ENCODE measurements at regions not wholly inside any gene's neighbourhood (a gene's known extent, or its start where the extent isn't known, plus 50 kb on each side); places are given as distances from the start of the nearest gene placed in this dataset.

GRCh38 chr7:25348104-25348503 lies 119.8 kb upstream of the NPVF start:
- ATAC-seq (ENCODE audit: low FRiP score) (no peak), DNase-seq (ENCODE audit: low spot score) (no peak)
- TF ChIP-seq, protein P1, sequence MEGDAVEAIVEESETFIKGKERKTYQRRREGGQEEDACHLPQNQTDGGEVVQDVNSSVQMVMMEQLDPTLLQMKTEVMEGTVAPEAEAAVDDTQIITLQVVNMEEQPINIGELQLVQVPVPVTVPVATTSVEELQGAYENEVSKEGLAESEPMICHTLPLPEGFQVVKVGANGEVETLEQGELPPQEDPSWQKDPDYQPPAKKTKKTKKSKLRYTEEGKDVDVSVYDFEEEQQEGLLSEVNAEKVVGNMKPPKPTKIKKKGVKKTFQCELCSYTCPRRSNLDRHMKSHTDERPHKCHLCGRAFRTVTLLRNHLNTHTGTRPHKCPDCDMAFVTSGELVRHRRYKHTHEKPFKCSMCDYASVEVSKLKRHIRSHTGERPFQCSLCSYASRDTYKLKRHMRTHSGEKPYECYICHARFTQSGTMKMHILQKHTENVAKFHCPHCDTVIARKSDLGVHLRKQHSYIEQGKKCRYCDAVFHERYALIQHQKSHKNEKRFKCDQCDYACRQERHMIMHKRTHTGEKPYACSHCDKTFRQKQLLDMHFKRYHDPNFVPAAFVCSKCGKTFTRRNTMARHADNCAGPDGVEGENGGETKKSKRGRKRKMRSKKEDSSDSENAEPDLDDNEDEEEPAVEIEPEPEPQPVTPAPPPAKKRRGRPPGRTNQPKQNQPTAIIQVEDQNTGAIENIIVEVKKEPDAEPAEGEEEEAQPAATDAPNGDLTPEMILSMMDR (IDR thresholded peaks at IDR 0.05): no peak

- DNase-seq (ENCODE audit: low spot score): no peak
- ATAC-seq (ENCODE audit: low FRiP score): no peak
- TF ChIP-seq, protein P1 (IDR thresholded peaks at IDR 0.05): no peak
These were observed 121.2 kb upstream of the NPVF start for GRCh38 chr7:25349283-25350017.

- DNase-seq (ENCODE audit: low spot score) (no peak), ATAC-seq (ENCODE audit: low FRiP score) (no peak)
- TF ChIP-seq, protein P1 (IDR thresholded peaks at IDR 0.05): no peak
These were observed 121.8 kb upstream of the NPVF start for GRCh38 chr7:25350041-25350440.

DNA sequence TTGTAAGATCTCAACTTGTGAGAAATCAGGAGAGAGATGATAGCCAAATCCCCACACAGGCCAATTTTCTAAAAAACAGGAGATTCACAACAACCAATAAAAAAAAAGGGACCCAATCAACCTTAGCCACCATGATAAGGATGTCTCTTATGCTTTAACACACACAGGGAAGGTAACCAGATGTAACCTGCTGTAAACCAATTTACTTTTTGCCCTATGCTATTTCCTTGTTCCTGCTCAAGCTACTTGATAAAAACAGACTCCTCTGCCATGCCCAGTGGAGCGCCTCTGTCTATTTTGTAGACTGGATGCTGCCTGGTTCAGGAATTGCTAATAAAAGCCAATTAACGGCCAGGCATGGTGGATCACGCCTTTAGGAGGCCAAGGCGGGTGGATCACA lies 123.5 kb upstream of the NPVF start:
- DNase-seq (ENCODE audit: low spot score) (no peak), ATAC-seq (ENCODE audit: low FRiP score) (no peak)
- TF ChIP-seq, protein P1 (IDR thresholded peaks at IDR 0.05): no peak

DNA sequence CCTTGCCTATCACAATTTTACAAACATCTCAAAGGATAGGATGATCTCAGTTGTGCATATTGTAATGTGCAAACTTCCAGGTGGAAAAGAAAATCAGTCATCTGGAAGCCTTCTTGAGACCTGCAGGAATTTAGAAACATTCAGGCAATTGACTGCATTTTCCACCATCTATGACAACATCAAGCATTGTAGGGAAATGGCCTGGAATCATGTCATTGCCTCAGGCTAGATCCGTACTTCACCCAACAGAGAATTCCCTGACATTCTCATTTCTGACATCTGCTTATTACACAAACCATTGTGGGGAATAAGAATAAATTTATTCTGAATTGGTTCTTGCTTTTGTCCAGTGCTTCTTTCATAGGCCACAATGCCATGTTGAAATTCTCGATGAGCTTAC lies 124.9 kb upstream of the NPVF start:
- ATAC-seq (ENCODE audit: low FRiP score) (no peak), DNase-seq (ENCODE audit: low spot score) (no peak)
- TF ChIP-seq, protein P1 (IDR thresholded peaks at IDR 0.05): no peak

DNA sequence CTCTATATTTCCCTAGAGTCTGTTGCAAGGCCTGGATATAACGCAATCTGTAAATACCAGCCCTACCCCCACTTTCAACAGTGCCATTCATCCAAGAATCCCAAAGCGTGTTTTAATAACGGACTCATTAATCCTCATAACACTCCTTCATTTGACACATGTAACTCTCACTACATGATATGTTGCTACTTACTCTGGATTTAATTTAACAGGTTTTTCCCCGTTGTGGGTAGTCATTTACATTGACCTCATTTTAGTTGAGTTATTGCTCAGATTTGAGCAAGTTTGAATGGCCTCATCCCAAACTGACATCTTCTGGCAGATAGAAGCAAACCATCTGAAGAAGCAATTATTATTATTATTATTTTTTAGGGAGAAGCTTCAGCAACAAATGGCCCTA lies 125.4 kb upstream of the NPVF start:
- no peak for ATAC-seq (ENCODE audit: low FRiP score)
- no peak for DNase-seq (ENCODE audit: low spot score)
- TF ChIP-seq, protein P1 (IDR thresholded peaks at IDR 0.05): no peak

DNA sequence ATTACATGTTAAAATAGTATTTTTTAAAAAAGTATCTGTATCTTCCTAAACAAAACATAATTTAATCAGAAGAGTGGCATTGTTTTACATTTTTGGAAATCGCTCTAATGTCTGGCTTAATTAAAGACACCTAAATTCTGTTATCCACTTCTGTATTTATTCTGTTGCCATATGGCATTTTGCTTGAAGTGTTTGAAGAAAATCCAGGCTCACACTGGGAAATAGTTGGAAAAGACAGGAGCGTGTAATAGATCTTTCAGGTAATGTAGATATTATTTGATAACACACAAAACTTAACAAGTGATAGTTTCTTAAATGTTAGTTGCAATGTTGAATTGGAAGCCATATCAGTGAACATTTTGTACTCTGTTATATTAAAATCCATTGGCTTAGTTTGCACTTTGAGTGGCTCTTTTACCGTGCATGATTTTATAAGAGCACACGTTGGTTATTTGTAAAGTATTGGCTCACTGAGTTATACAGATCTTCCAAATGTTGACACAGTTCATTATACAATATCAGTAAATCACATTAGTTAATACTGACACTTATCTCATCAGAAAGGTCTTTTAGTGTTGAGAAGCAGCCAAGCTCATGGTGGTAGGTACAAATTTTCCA lies 128.4 kb upstream of the NPVF start:
- TF ChIP-seq, protein P1 (IDR thresholded peaks at IDR 0.05): no peak
- DNase-seq (ENCODE audit: low spot score) (no peak), ATAC-seq (ENCODE audit: low FRiP score) (no peak)
